K562 (cell line): ENCODE measurements at regions not wholly inside any gene's neighbourhood (a gene's known extent, or its start where the extent isn't known, plus 50 kb on each side); places are given as distances from the start of the nearest gene placed in this dataset.

Source experiments
- ATAC-seq: fragments of 200-7000 bp; cut with Tn5 transposase; 3 replicates; pipeline ENCODE4 v1.9.1; 2020; ENCODE audit warnings: moderate library complexity
- BruUV-seq: library from RNA; stranded (reverse); fragments of 400-500 nt; replicated peaks from 2 replicates; lab custom pipeline; 2021; lab: Mats Ljungman, UMichigan
- CTCF ChIA-PET: fragments of 300-600 bp; formaldehyde crosslinking; extraction: SDS; loops from one replicate; lab custom pipeline; 2021; ENCODE audit warnings: low intra/inter-chr PET ratio; lab: Yijun Ruan, JAX
- POLR2A ChIA-PET: fragments of 300-600, 350-650 bp; sonication (Branson Sonifier 250); formaldehyde crosslinking; extraction: SDS; loops from one replicate; lab custom pipeline; 2021; ENCODE audit warnings: antibody characterized with exemption, inconsistent platforms; lab: Yijun Ruan, JAX
- DNase-seq, 4 experiments: peaks; one replicate each; pipeline versions ENCODE4 v3.0.0 to v3.0.0-alpha.2; 2011 to 2018; ENCODE audit warnings: low spot score in 3 of 4, mixed read lengths in 3 of 4; ENCODE audit errors: extremely low read depth in 1 of 4
- FAIRE-seq: peaks from 2 replicates; lab custom pipeline; 2011; peaks lifted over from hg19 to GRCh38; lab: Jason Lieb, UNC
- H2AFZ ChIP-seq: 2 replicates; pipeline ENCODE4 v1.6.0; 2011; ENCODE audit warnings: low read depth, low read length, control low read depth, inconsistent platforms
- H3K27ac ChIP-seq: fragments of 200-600 bp; 3 replicates; pipeline ENCODE4 v1.8.0; 2011; ENCODE audit warnings: low read depth, mild to moderate bottlenecking, control low read depth, inconsistent platforms, low read length, moderate library complexity, mixed read lengths; ENCODE audit errors: extremely low read depth
- H3K27me3 ChIP-seq, 2 experiments: fragments of 300-600 bp in 1 of 2; 2 replicates in 1 of 2; 3 replicates in 1 of 2; pipeline versions ENCODE4 v1.6.0 to v1.8.0; 2011; ENCODE audit warnings: inconsistent platforms in 2 of 2, low read length in 2 of 2, mild to moderate bottlenecking in 1 of 2, mixed read lengths in 1 of 2, moderate library complexity in 1 of 2; ENCODE audit not compliant: control insufficient read depth in 2 of 2, insufficient read depth in 2 of 2
- H3K36me3 ChIP-seq: fragments of 300-600 bp; 3 replicates; pipeline ENCODE4 v1.8.0; 2011; ENCODE audit warnings: mild to moderate bottlenecking, low read length, inconsistent platforms; ENCODE audit not compliant: control insufficient read depth, insufficient read depth
- H3K4me1 ChIP-seq, 2 experiments: fragments of 200-600 bp in 1 of 2; replicated peaks in 1 of 2; 2 replicates in 1 of 2; 3 replicates in 1 of 2; pipeline versions ENCODE4 v1.5.1 to v1.8.0; 2011; ENCODE audit warnings: inconsistent platforms in 2 of 2, low read length in 2 of 2, mild to moderate bottlenecking in 1 of 2, mixed read lengths in 1 of 2, moderate library complexity in 1 of 2; ENCODE audit not compliant: control insufficient read depth in 2 of 2, insufficient read depth in 2 of 2
- H3K4me2 ChIP-seq: 2 replicates; pipeline ENCODE4 v1.6.1; 2011; ENCODE audit warnings: low read length, control low read depth, inconsistent platforms, mixed read lengths; ENCODE audit not compliant: insufficient read depth
- H3K4me3 ChIP-seq: fragments of 200-600 bp; sonication (generic), shearing (Covaris generic); 2 replicates; pipeline ENCODE4 v1.5.1; 2016; ENCODE audit warnings: control low read depth, inconsistent platforms
- H3K79me2 ChIP-seq: fragments of 200-600 bp; 3 replicates; pipeline ENCODE4 v1.8.0; 2011; ENCODE audit warnings: low read length, inconsistent platforms; ENCODE audit not compliant: control insufficient read depth, insufficient read depth
- H3K9ac ChIP-seq, 2 experiments: 2 replicates each; pipeline versions ENCODE4 v1.6.0 to v1.6.1; 2011; ENCODE audit warnings: low read depth in 2 of 2, low read length in 2 of 2, control low read depth in 1 of 2, inconsistent platforms in 1 of 2, mild to moderate bottlenecking in 1 of 2, mixed read lengths in 1 of 2; ENCODE audit not compliant: insufficient read depth in 1 of 2
- H3K9me1 ChIP-seq: one replicate; pipeline ENCODE4 v1.6.0; 2011; ENCODE audit warnings: inconsistent platforms, mild to moderate bottlenecking, low read length, moderate library complexity; ENCODE audit not compliant: control insufficient read depth, insufficient read depth
- H3K9me3 ChIP-seq: replicated peaks from 2 replicates; pipeline ENCODE4 v1.5.1; 2011; ENCODE audit warnings: low read depth, low read length, inconsistent platforms; ENCODE audit not compliant: control insufficient read depth, insufficient read depth
- H4K20me1 ChIP-seq: replicated peaks from 2 replicates; pipeline ENCODE4 v1.6.1; 2011; ENCODE audit warnings: low read length, inconsistent platforms, mixed read lengths; ENCODE audit not compliant: control insufficient read depth, insufficient read depth
- ARNT ChIP-seq, 2 experiments: fragments of 450-650 bp; IDR thresholded peaks; 2 replicates each; pipeline ENCODE4 v1.6.1; 2016; ENCODE audit warnings: mild to moderate bottlenecking in 1 of 2
- BCL6 ChIP-seq: fragments of 250-450 bp; sonication (Bioruptor Pico); IDR thresholded peaks from 2 replicates; pipeline ENCODE4 v1.4.0; 2020
- CBFA2T3 ChIP-seq: fragments of 450-650 bp; IDR thresholded peaks from 2 replicates; pipeline ENCODE4 v1.6.1; 2017
- CBFB ChIP-seq: sonication (generic); formaldehyde crosslinking; IDR thresholded peaks from 2 replicates; pipeline ENCODE4 v1.4.0; 2020; ENCODE audit warnings: mild to moderate bottlenecking, missing genetic modification reagents
- MCM2 ChIP-seq: fragments of 450-650 bp; IDR thresholded peaks from 2 replicates; pipeline ENCODE4 v1.6.1; 2017; ENCODE audit warnings: low read depth, mild to moderate bottlenecking
- PPARD ChIP-seq: fragments of 250-450 bp; sonication (Bioruptor Pico); IDR thresholded peaks from 2 replicates; pipeline ENCODE4 v1.8.0; 2022; ENCODE audit warnings: inconsistent platforms, mild to moderate bottlenecking, moderate library complexity
- RB1 ChIP-seq: fragments of 450-650 bp; IDR thresholded peaks from 2 replicates; pipeline ENCODE4 v1.6.1; 2017; ENCODE audit warnings: low read depth, mild to moderate bottlenecking
- ZBED1 ChIP-seq: IDR thresholded peaks from 2 replicates; pipeline ENCODE4 v1.6.1; 2014
- ZNF507 ChIP-seq: conservative IDR thresholded peaks from 2 replicates; pipeline ENCODE4 v1.6.1; 2017; ENCODE audit warnings: missing genetic modification characterization, missing compliant biosample characterization
- ZNF584 ChIP-seq: fragments of 200-800 bp; sonication (Bioruptor generic); IDR thresholded peaks from 2 replicates; pipeline ENCODE4 v1.6.1; 2016; ENCODE audit warnings: low read depth, mild to moderate bottlenecking, missing genetic modification characterization, missing compliant biosample characterization
- WGBS: fragments of 100-300 bp; shearing (Covaris generic); methylation state at CpG from one replicate; pipeline ENCODE4 v1.1.6; 2016; ENCODE audit warnings: low coverage, mixed read lengths; ENCODE audit not compliant: insufficient coverage; ENCODE audit errors: missing lambda C conversion rate; 5-methylcytosine and 5-hydroxymethylcytosine counted together
- in situ Hi-C: fragments of 300-500 bp; cut with MboI; formaldehyde crosslinking; loops from 4 replicates; pipeline ENCODE4 v1.15.0; 2018; ENCODE audit warnings: inconsistent platforms, mixed read lengths
- intact Hi-C: fragments of 100-400 bp; cut with micrococcal nuclease; formaldehyde crosslinking; loops from 2 replicates; pipeline ENCODE4 v1.14.2; 2022
- TF ChIP-seq, protein P1 (sequence below), 2 experiments: fragments of 450-650 bp; IDR thresholded peaks; 2 replicates each; pipeline ENCODE4 v1.6.1; 2018; ENCODE audit warnings: mild to moderate bottlenecking in 2 of 2, low read depth in 1 of 2; ENCODE audit not compliant: partially characterized antibody in 2 of 2
- TF ChIP-seq, protein P2 (sequence below): fragments of 450-650 bp; IDR thresholded peaks from 2 replicates; pipeline ENCODE4 v1.6.1; 2016; ENCODE audit warnings: borderline replicate concordance

DNA sequence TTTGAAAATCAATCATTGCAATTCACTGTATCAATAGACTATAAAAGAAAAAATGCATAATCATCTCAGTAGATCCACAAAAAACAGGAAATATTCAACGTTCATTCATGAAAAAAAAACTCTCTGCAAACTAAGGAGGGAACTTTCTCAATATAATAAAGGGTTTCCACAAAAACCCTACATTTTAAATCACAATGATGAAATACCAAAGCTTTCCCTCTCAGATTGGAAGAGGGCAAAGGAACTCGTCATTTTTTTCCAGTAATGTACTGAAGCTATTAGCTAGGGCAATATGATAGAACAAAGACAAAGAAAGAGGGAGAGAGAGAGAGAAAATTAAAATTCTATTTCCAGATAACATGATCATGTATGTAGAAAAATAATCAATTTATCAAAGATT, 167.1 kb upstream of the RBMS1 start:
- Histone ChIP-seq H3K36me3 (no peaks in the 10 kb centered on the region), H4K20me1 (no peaks in the 10 kb centered on the region), H3K4me1 (no peaks in the 10 kb centered on the region), H3K9me1 (no peaks in the 10 kb centered on the region), H3K4me2 (no peak overlapping the region), H3K9ac (no peak overlapping the region), H2AFZ (no peak overlapping the region), H3K27me3 (no peaks in the 10 kb centered on the region), H3K9me3 (no peaks in the 10 kb centered on the region), H3K4me3 (no peak overlapping the region), H3K79me2 (no peaks in the 10 kb centered on the region), H3K27ac (no peak overlapping the region)
- BruUV-seq = no TSS peak
- in situ Hi-C loops = no loop called here
- CTCF ChIA-PET = no interaction called here
- intact Hi-C loops = loop anchor here (10.0 kb wide), 1 partner anchor 1144 kb away; no protein-coding TSS in a partner anchor
- ATAC-seq = no peak
- no peak for DNase-seq
- POLR2A ChIA-PET = no interaction called here
- no peak for TF ChIP-seq RB1
- TF ChIP-seq ZNF584 (CRISPR knock-in tag) = no peak
- TF ChIP-seq ARNT (IDR thresholded peaks at IDR 0.05) = no peak
- no peak for TF ChIP-seq CBFB (CRISPR knock-in tag)
- WGBS = 0% methylated on average over 2 of the region's 2 CpGs
- FAIRE-seq = no peak

DNA sequence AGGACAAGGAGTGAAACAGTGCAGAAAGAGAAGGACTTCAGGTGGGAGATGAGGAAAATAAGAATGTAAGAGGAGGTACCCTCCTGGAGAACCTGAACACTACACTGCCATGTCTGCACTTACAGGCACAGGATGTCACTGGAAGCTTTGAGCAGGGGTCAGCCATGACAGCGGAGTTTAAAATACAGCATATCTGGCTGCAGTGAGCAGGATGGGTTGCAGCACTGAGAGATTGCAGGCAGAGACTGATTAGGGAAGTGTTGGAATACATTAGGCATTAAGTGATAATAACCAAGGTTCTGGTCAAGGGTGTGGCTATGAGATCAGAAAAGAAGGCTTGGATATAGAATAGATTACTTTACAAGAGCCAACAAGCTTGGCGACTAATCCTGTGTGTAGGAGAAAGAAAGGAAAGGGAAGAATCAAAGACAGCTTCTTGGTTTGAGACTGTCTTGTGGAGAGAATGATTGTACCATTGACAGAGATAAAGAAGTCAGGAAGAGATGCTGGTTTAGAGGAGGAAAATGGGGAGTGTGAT, 171.1 kb upstream of the RBMS1 start:
- intact Hi-C loops = loop anchor here (10.0 kb wide), 1 partner anchor 1140 kb away; no protein-coding TSS in a partner anchor
- TF ChIP-seq BCL6 (CRISPR knock-in tag) (no peak), PPARD (no peak), CBFA2T3 (no peak), ZBED1 (no peak), MCM2 (no peak), ZNF507 (tag) (no peak)
- TF ChIP-seq, protein P1, sequence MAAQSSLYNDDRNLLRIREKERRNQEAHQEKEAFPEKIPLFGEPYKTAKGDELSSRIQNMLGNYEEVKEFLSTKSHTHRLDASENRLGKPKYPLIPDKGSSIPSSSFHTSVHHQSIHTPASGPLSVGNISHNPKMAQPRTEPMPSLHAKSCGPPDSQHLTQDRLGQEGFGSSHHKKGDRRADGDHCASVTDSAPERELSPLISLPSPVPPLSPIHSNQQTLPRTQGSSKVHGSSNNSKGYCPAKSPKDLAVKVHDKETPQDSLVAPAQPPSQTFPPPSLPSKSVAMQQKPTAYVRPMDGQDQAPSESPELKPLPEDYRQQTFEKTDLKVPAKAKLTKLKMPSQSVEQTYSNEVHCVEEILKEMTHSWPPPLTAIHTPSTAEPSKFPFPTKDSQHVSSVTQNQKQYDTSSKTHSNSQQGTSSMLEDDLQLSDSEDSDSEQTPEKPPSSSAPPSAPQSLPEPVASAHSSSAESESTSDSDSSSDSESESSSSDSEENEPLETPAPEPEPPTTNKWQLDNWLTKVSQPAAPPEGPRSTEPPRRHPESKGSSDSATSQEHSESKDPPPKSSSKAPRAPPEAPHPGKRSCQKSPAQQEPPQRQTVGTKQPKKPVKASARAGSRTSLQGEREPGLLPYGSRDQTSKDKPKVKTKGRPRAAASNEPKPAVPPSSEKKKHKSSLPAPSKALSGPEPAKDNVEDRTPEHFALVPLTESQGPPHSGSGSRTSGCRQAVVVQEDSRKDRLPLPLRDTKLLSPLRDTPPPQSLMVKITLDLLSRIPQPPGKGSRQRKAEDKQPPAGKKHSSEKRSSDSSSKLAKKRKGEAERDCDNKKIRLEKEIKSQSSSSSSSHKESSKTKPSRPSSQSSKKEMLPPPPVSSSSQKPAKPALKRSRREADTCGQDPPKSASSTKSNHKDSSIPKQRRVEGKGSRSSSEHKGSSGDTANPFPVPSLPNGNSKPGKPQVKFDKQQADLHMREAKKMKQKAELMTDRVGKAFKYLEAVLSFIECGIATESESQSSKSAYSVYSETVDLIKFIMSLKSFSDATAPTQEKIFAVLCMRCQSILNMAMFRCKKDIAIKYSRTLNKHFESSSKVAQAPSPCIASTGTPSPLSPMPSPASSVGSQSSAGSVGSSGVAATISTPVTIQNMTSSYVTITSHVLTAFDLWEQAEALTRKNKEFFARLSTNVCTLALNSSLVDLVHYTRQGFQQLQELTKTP (IDR thresholded peaks at IDR 0.05; ENCODE audit: low read depth in 1 of 2, partially characterized antibody in 2 of 2) = no peak
- TF ChIP-seq, protein P2, sequence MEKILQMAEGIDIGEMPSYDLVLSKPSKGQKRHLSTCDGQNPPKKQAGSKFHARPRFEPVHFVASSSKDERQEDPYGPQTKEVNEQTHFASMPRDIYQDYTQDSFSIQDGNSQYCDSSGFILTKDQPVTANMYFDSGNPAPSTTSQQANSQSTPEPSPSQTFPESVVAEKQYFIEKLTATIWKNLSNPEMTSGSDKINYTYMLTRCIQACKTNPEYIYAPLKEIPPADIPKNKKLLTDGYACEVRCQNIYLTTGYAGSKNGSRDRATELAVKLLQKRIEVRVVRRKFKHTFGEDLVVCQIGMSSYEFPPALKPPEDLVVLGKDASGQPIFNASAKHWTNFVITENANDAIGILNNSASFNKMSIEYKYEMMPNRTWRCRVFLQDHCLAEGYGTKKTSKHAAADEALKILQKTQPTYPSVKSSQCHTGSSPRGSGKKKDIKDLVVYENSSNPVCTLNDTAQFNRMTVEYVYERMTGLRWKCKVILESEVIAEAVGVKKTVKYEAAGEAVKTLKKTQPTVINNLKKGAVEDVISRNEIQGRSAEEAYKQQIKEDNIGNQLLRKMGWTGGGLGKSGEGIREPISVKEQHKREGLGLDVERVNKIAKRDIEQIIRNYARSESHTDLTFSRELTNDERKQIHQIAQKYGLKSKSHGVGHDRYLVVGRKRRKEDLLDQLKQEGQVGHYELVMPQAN = no peak

More for the DNA sequence above, 171.1 kb upstream of the RBMS1 start:
- Histone ChIP-seq H3K9ac (no peak overlapping the region), H3K4me3 (no peak overlapping the region), H3K36me3 (no peaks in the 10 kb centered on the region), H2AFZ (no peak overlapping the region), H3K9me1 (no peaks in the 10 kb centered on the region), H4K20me1 (no peaks in the 10 kb centered on the region), H3K27ac (no peak overlapping the region), H3K27me3 (no peaks in the 10 kb centered on the region), H3K79me2 (no peaks in the 10 kb centered on the region), H3K4me2 (no peak overlapping the region), H3K4me1 (no peaks in the 10 kb centered on the region), H3K9me3 (no peaks in the 10 kb centered on the region)
- ChIA-PET POLR2A (no interaction called here), CTCF (no interaction called here)
- ATAC-seq (no peak), FAIRE-seq (no peak), DNase-seq (no peak)
- in situ Hi-C loops = no loop called here
- BruUV-seq = no TSS peak
- 0% methylated on average over 2 of the region's 2 CpGs for WGBS
